ENCODE measurements at regions not wholly inside any gene's neighbourhood (a gene's known extent, or its start where the extent isn't known, plus 50 kb on each side); places are given as distances from the start of the nearest gene placed in this dataset.

- TF ChIP-seq, protein P1, sequence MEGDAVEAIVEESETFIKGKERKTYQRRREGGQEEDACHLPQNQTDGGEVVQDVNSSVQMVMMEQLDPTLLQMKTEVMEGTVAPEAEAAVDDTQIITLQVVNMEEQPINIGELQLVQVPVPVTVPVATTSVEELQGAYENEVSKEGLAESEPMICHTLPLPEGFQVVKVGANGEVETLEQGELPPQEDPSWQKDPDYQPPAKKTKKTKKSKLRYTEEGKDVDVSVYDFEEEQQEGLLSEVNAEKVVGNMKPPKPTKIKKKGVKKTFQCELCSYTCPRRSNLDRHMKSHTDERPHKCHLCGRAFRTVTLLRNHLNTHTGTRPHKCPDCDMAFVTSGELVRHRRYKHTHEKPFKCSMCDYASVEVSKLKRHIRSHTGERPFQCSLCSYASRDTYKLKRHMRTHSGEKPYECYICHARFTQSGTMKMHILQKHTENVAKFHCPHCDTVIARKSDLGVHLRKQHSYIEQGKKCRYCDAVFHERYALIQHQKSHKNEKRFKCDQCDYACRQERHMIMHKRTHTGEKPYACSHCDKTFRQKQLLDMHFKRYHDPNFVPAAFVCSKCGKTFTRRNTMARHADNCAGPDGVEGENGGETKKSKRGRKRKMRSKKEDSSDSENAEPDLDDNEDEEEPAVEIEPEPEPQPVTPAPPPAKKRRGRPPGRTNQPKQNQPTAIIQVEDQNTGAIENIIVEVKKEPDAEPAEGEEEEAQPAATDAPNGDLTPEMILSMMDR (IDR thresholded peaks at IDR 0.05 in 2 of 3, conservative IDR thresholded peaks at IDR 0.05 in 1 of 3; ENCODE audit: control insufficient read depth in 2 of 3, extremely low read depth in 1 of 3, insufficient read depth in 1 of 3, low read depth in 3 of 3, low read length in 3 of 3): no peak
- TF ChIP-seq, protein P2, sequence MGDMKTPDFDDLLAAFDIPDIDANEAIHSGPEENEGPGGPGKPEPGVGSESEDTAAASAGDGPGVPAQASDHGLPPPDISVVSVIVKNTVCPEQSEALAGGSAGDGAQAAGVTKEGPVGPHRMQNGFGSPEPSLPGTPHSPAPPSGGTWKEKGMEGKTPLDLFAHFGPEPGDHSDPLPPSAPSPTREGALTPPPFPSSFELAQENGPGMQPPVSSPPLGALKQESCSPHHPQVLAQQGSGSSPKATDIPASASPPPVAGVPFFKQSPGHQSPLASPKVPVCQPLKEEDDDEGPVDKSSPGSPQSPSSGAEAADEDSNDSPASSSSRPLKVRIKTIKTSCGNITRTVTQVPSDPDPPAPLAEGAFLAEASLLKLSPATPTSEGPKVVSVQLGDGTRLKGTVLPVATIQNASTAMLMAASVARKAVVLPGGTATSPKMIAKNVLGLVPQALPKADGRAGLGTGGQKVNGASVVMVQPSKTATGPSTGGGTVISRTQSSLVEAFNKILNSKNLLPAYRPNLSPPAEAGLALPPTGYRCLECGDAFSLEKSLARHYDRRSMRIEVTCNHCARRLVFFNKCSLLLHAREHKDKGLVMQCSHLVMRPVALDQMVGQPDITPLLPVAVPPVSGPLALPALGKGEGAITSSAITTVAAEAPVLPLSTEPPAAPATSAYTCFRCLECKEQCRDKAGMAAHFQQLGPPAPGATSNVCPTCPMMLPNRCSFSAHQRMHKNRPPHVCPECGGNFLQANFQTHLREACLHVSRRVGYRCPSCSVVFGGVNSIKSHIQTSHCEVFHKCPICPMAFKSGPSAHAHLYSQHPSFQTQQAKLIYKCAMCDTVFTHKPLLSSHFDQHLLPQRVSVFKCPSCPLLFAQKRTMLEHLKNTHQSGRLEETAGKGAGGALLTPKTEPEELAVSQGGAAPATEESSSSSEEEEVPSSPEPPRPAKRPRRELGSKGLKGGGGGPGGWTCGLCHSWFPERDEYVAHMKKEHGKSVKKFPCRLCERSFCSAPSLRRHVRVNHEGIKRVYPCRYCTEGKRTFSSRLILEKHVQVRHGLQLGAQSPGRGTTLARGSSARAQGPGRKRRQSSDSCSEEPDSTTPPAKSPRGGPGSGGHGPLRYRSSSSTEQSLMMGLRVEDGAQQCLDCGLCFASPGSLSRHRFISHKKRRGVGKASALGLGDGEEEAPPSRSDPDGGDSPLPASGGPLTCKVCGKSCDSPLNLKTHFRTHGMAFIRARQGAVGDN (IDR thresholded peaks at IDR 0.05): no peak
Measured at GRCh38 chr4:129623233-129623875, 527.4 kb downstream of the C4orf33 start (continued).

GRCh38 chr4:129641179-129641578, 545.2 kb downstream of the C4orf33 start:
- H3K36me3 ChIP-seq (ENCODE audit: control insufficient read depth in 2 of 2, insufficient read depth in 2 of 2, low read length in 1 of 2): no peaks in the 10 kb centered on the region
- in situ Hi-C loops (cut with MboI): loop anchor here (5.0 to 25.0 kb wide), 2 partner anchors 279 to 1454 kb away; no protein-coding TSS in a partner anchor
- BruUV-seq (replicated peaks): no TSS peak
- intact Hi-C loops (cut with micrococcal nuclease; ENCODE audit: unreplicated experiment): loop anchor here (1.0 to 5.0 kb wide), 3 partner anchors 114 to 1449 kb away; no protein-coding TSS in a partner anchor
- no peak overlapping the region for H3K27ac ChIP-seq (ENCODE audit: control insufficient read depth, insufficient read depth)
- WGBS (ENCODE audit: insufficient coverage, insufficient replicate concordance, low lambda C conversion rate, missing lambda C conversion rate): 5% methylated on average over 5 of the region's 5 CpGs
- ChIA-PET POLR2A (no interaction called here), SMC1A (ENCODE audit: uncharacterized antibody, unreplicated experiment) (interaction anchor here (0.7 to 3.5 kb wide), 17 partner anchors 10 to 1450 kb away, joined by 3 to 38 read pairs (median 3); no protein-coding TSS in a partner anchor), CTCF (interaction anchor here (0.6 to 4.6 kb wide), 25 partner anchors 11 to 1188 kb away, joined by 3 to 145 read pairs (median 4); no protein-coding TSS in a partner anchor), RAD21 (ENCODE audit: unreplicated experiment) (interaction anchor here (1.2 to 3.7 kb wide), 5 partner anchors 107 to 283 kb away, joined by 3 to 37 read pairs (median 4); no protein-coding TSS in a partner anchor)
- no peaks in the 10 kb centered on the region for H3K9me3 ChIP-seq (replicated peaks; ENCODE audit: control insufficient read depth, insufficient read depth, low read length)
- H3K79me2 ChIP-seq (ENCODE audit: control insufficient read depth, insufficient read depth, low read length): no peaks in the 10 kb centered on the region
- DNase-seq (ENCODE audit: low read depth, low spot score) (peak; percentile 8), ATAC-seq (peak; percentile 82), FAIRE-seq (peak; percentile 90)
- no peaks in the 10 kb centered on the region for H3K4me1 ChIP-seq (ENCODE audit: control insufficient read depth, insufficient read depth, low read length)
- TF ChIP-seq TAF1 (IDR thresholded peaks at IDR 0.05; ENCODE audit: borderline replicate concordance, low read depth, low read length) (no peak), RAD21 (IDR thresholded peaks at IDR 0.05; ENCODE audit: insufficient read depth, low read depth, low read length) (peak; percentile 66), SMC3 (IDR thresholded peaks at IDR 0.05; ENCODE audit: borderline replicate concordance, low read length) (peak; percentile 92), SPI1 (IDR thresholded peaks at IDR 0.05; ENCODE audit: borderline replicate concordance, insufficient read depth, low read depth, low read length) (peak; percentile 58; the same call in 1 of the 2 replicates), YY1 (IDR thresholded peaks at IDR 0.05; ENCODE audit: low read depth, low read length) (0 out of 2 replicates have a peak, but pooled peaks have one; percentile 35)
- TF ChIP-seq, protein P3, sequence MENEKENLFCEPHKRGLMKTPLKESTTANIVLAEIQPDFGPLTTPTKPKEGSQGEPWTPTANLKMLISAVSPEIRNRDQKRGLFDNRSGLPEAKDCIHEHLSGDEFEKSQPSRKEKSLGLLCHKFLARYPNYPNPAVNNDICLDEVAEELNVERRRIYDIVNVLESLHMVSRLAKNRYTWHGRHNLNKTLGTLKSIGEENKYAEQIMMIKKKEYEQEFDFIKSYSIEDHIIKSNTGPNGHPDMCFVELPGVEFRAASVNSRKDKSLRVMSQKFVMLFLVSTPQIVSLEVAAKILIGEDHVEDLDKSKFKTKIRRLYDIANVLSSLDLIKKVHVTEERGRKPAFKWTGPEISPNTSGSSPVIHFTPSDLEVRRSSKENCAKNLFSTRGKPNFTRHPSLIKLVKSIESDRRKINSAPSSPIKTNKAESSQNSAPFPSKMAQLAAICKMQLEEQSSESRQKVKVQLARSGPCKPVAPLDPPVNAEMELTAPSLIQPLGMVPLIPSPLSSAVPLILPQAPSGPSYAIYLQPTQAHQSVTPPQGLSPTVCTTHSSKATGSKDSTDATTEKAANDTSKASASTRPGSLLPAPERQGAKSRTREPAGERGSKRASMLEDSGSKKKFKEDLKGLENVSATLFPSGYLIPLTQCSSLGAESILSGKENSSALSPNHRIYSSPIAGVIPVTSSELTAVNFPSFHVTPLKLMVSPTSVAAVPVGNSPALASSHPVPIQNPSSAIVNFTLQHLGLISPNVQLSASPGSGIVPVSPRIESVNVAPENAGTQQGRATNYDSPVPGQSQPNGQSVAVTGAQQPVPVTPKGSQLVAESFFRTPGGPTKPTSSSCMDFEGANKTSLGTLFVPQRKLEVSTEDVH (IDR thresholded peaks at IDR 0.05; ENCODE audit: low read depth, partially characterized antibody): no peak
- TF ChIP-seq, protein P1 (IDR thresholded peaks at IDR 0.05 in 2 of 3, conservative IDR thresholded peaks at IDR 0.05 in 1 of 3; ENCODE audit: control insufficient read depth in 2 of 3, extremely low read depth in 1 of 3, insufficient read depth in 1 of 3, low read depth in 3 of 3, low read length in 3 of 3): peak; percentile 69 to 80 (median 74)
- H3K4me3 ChIP-seq: no peak overlapping the region
- no peak overlapping the region for H3K9ac ChIP-seq (ENCODE audit: control insufficient read depth, insufficient read depth, low read length)
- no peaks in the 10 kb centered on the region for H3K27me3 ChIP-seq (replicated peaks in 1 of 2; ENCODE audit: control insufficient read depth in 2 of 2, insufficient read depth in 2 of 2, low read length in 1 of 2)
- no peak overlapping the region for H2AFZ ChIP-seq (ENCODE audit: control insufficient read depth, low read depth, low read length)
- no peak overlapping the region for H3K4me2 ChIP-seq (ENCODE audit: control insufficient read depth, insufficient read depth)
- no peaks in the 10 kb centered on the region for H4K20me1 ChIP-seq (ENCODE audit: control insufficient read depth, insufficient read depth)

Measured in GM12878 (cell line).